Stomach (tissue), 8 donors: ENCODE measurements at regions not wholly inside any gene's neighbourhood (a gene's known extent, or its start where the extent isn't known, plus 50 kb on each side); places are given as distances from the start of the nearest gene placed in this dataset.
A peak's percentile ranks its signal among the peaks of the same experiment; 100 is the strongest.
"Not testable (repeated sequence)": the region's sequence is repeated elsewhere in the genome, so short reads cannot be mapped to it uniquely, and the experiment has no call there.

Experiments
- DNase-seq, 2 donors: peaks; one replicate each; pipeline versions ENCODE4 v3.0.0 to v3.0.0-alpha.2; 2013 to 2019
- H3K27ac ChIP-seq, 5 donors: fragments of 200-600 bp in 4 of 5; sonication (generic) in 4 of 5; one replicate each; pipeline ENCODE4 v1.5.1; 2013 to 2019; ENCODE audit warnings: mild to moderate bottlenecking in 1 of 5, moderate library complexity in 1 of 5
- H3K27me3 ChIP-seq, 3 donors: fragments of 200-600 bp; sonication (generic); one replicate each; pipeline ENCODE4 v1.5.1; 2017 to 2019; ENCODE audit warnings: mixed run types in 1 of 3
- H3K36me3 ChIP-seq, 4 donors: fragments of 200-600 bp; sonication (generic); 1 replicate in 3 of 4; 2 replicates in 1 of 4; pipeline ENCODE4 v1.5.1; 2016 to 2019
- H3K4me1 ChIP-seq, 4 donors: fragments of 200-600 bp; sonication (generic); one replicate each; pipeline ENCODE4 v1.5.1; 2016 to 2019
- H3K4me3 ChIP-seq, 4 donors: fragments of 200-600 bp; sonication (generic) in 3 of 4; one replicate each; pipeline ENCODE4 v1.5.1; 2016 to 2019; ENCODE audit warnings: mild to moderate bottlenecking in 1 of 4
- H3K9me3 ChIP-seq, 4 donors: fragments of 200-600 bp; sonication (generic); one replicate each; pipeline ENCODE4 v1.5.1; 2016 to 2019
- EP300 ChIP-seq: sonication (generic); formaldehyde crosslinking; IDR thresholded peaks from one replicate; pipeline ENCODE4 v1.6.1; 2017; ENCODE audit warnings: antibody characterized with exemption
- POLR2A ChIP-seq, 4 donors: fragments of 450-650 bp; IDR thresholded peaks; one replicate each; pipeline ENCODE4 v1.6.1; 2016; ENCODE audit warnings: antibody characterized with exemption in 4 of 4, control low read depth in 2 of 4, mild to moderate bottlenecking in 1 of 4, moderate library complexity in 1 of 4
- POLR2AphosphoS5 ChIP-seq, 3 donors: sonication (generic); formaldehyde crosslinking; IDR thresholded peaks; one replicate each; pipeline ENCODE4 v1.6.1; 2016; ENCODE audit warnings: antibody characterized with exemption in 3 of 3
- WGBS, 5 donors: extraction: QIAGEN DNeasy Blood & Tissue Kit in 3 of 5; methylation state at CpG; one replicate each; pipeline versions ENCODE4 v1.1.5 to v1.1.7; 2013 to 2018; 5-methylcytosine and 5-hydroxymethylcytosine counted together
- intact Hi-C: fragments of 100-400 bp; cut with DNase I; formaldehyde crosslinking; loops from one replicate; pipeline ENCODE4 v1.15.1; 2023; ENCODE audit warnings: low total_unique reads
- TF ChIP-seq, protein P1 (sequence below), 7 experiments: fragments of 450-650 bp in 4 of 7; fragments of 200-600 bp in 3 of 7; sonication (generic) in 3 of 7; IDR thresholded peaks; one replicate each; pipeline ENCODE4 v1.5.1; 2016 to 2019; ENCODE audit warnings: antibody characterized with exemption in 7 of 7, control low read depth in 2 of 7, mild to moderate bottlenecking in 1 of 7
- donor health status: healthy with polysubstance abuse.
- donor health status: Bipolar disorder and iron deficiency.
- donor health status: healthy.

DNA sequence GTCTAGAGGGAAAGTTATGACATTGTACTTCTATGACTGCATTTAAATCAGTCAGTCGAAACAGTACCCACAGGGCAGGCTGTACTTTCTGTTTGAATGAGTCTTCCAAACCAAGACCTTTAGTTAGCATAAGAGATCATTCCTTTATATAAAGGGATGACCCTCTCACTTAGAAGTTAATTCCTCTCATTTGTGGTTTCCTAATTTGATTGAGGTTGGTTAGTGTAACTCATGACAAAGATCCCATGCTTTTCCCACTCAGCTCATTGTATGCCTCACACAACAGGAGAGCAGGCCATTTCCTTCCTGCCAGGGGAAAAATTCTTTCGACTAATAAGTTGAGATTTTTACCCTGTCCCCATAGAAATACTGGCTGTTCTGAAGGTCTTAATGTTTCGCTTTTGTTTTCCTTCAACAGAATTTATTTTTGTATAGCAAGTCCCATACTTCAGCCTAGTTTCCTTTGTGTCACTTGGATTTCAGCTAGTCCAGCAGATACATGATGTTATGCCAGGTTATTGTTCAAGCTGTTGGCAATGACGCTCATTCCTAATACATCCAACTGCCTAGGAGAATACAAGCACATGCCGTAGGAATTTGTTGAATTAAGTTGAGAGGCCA is 500.7 kb downstream of the SPATA31D1 start:
- H3K4me1 ChIP-seq = peaks cover 20 to 28% (median 26%) of the 10 kb centered on the region in 4 donors
- intact Hi-C loops = no loop called here
- no peaks in the 10 kb centered on the region for H3K36me3 ChIP-seq
- peak overlapping the region in 4 of 5 donors; percentile 38 to 77 (median 64) for H3K27ac ChIP-seq
- no peaks in the 10 kb centered on the region for H3K27me3 ChIP-seq
- H3K4me3 ChIP-seq = no peak overlapping the region
- DNase-seq = peak in 1 of 2 donors; percentile 39
- 42 to 49% (median 45%) methylated on average over 5 of the region's 5 CpGs for WGBS, 5 donors
- TF ChIP-seq EP300 (no peak), POLR2AphosphoS5 (IDR thresholded peaks at IDR 0.05) (no peak), POLR2A (IDR thresholded peaks at IDR 0.05) (no peak)
- TF ChIP-seq, protein P1, sequence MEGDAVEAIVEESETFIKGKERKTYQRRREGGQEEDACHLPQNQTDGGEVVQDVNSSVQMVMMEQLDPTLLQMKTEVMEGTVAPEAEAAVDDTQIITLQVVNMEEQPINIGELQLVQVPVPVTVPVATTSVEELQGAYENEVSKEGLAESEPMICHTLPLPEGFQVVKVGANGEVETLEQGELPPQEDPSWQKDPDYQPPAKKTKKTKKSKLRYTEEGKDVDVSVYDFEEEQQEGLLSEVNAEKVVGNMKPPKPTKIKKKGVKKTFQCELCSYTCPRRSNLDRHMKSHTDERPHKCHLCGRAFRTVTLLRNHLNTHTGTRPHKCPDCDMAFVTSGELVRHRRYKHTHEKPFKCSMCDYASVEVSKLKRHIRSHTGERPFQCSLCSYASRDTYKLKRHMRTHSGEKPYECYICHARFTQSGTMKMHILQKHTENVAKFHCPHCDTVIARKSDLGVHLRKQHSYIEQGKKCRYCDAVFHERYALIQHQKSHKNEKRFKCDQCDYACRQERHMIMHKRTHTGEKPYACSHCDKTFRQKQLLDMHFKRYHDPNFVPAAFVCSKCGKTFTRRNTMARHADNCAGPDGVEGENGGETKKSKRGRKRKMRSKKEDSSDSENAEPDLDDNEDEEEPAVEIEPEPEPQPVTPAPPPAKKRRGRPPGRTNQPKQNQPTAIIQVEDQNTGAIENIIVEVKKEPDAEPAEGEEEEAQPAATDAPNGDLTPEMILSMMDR (IDR thresholded peaks at IDR 0.05) = no peak
- no peaks in the 10 kb centered on the region for H3K9me3 ChIP-seq

DNA sequence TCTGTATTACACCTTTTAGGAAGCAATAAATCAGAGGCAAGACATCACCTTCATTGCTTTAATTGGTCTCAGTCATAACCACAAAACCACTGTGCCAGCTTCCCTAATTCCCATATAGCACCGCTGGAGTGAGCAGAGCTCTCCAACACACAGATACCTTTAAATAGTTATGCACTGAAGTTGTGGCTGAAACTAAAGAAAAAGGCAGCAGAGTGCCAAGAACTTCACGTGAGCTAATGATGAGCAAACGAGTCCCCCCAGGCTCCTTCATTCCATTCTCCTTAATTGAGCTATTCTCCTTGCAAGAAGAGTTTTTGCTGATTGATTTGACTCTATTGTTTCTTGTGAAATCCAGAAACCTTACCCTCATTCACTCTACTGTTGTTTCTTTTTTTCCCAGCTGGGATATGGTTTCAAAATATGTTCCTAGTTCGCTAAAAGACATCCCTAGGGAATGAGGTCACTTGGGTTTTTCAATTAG is 501.5 kb downstream of the SPATA31D1 start:
- no peak overlapping the region for H3K4me3 ChIP-seq
- H3K36me3 ChIP-seq = no peaks in the 10 kb centered on the region
- peak in 1 of 2 donors; percentile 20 for DNase-seq
- peak overlapping the region in 3 of 5 donors; percentile 62 to 77 (median 65) for H3K27ac ChIP-seq
- intact Hi-C loops = no loop called here
- H3K4me1 ChIP-seq = peaks cover 20 to 28% (median 26%) of the 10 kb centered on the region in 4 donors
- H3K27me3 ChIP-seq = no peaks in the 10 kb centered on the region
- 31 to 48% (median 36%) methylated on average over 4 of the region's 4 CpGs for WGBS, 5 donors
- TF ChIP-seq POLR2A (IDR thresholded peaks at IDR 0.05) = no peak
- TF ChIP-seq EP300 = no peak
- no peak for TF ChIP-seq POLR2AphosphoS5 (IDR thresholded peaks at IDR 0.05)
- TF ChIP-seq, protein P1 (IDR thresholded peaks at IDR 0.05) = no peak
- no peaks in the 10 kb centered on the region for H3K9me3 ChIP-seq

DNA sequence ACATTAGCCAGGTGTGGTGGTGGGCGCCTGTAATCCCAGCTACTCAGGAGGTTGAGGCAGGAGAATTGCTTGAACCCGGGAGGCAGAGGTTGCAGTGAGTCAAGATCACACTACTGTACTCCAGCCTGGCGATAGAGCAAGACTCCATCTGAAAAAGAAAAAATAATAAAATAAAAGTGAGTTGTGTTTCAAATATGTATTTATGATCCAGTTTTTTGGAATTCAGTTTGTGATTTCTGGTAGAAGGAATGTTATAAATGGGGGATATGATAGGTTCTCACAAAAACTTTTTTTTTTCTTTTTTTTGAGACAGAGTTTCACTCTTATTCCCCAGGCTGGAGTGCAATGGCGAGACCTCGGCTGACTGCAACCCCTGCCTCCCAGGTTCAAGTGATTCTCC is 502.2 kb downstream of the SPATA31D1 start:
- DNase-seq, intact Hi-C loops, H3K27me3 ChIP-seq, H3K4me3 ChIP-seq, H3K9me3 ChIP-seq, H3K36me3 ChIP-seq: not testable (repeated sequence)
- 90 to 96% (median 93%) methylated on average over 5 of the region's 5 CpGs for WGBS, 5 donors
- peak overlapping the region in 2 of 5 donors; percentile 65 to 77 for H3K27ac ChIP-seq
- H3K4me1 ChIP-seq = peaks cover 20 to 28% (median 26%) of the 10 kb centered on the region in 4 donors

DNA sequence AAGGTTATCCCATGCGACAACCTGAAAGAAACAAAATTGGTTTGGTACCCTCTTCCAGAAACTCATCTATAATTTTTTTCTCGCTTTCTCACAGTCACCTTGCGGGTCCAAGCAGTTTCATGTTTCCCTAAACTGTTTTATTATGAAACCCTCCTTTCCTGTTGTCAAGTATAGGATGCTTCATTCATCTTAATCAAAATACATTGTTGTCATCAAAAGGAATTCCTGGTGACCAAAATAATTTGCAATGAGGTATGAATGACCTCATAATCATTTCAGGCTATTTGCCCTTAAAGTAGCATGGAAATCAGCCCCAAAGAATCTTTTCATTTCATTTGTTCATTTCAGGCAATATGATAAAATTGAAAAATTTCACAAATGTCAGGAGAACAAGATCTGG is 503.0 kb downstream of the SPATA31D1 start:
- H3K9me3 ChIP-seq = no peaks in the 10 kb centered on the region
- 95 to 99% (median 96%) methylated on average over 3 of the region's 3 CpGs for WGBS, 5 donors
- TF ChIP-seq POLR2A (IDR thresholded peaks at IDR 0.05) (no peak), POLR2AphosphoS5 (IDR thresholded peaks at IDR 0.05) (no peak), EP300 (no peak)
- TF ChIP-seq, protein P1 (IDR thresholded peaks at IDR 0.05) = no peak
- H3K27me3 ChIP-seq = no peaks in the 10 kb centered on the region
- H3K4me1 ChIP-seq = peaks cover 20 to 28% (median 26%) of the 10 kb centered on the region in 4 donors
- H3K36me3 ChIP-seq = no peaks in the 10 kb centered on the region
- DNase-seq = no peak
- no peak overlapping the region for H3K4me3 ChIP-seq
- no peak overlapping the region for H3K27ac ChIP-seq
- intact Hi-C loops = no loop called here

DNA sequence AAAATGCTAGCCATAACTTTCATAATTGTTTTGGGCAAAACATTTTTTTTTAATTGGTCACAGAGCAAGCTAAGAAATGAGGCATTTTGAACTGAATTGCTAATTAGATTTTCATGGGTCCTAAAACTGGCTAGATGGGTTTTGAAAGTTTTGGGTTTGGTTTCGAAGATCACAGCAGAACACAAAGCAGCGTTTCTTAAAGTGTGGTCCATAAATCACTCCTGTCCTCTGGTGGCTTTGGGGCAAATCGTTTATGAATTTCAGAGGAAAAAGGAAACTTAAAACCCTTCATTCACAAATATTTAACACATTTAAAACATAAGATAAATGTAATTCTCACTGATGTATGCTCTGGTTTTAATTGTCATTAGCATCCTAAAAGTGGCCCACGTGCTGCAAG is 503.7 kb downstream of the SPATA31D1 start:
- Histone ChIP-seq H3K9me3 (no peaks in the 10 kb centered on the region), H3K4me3 (no peak overlapping the region), H3K4me1 (peaks cover 20 to 28% (median 26%) of the 10 kb centered on the region in 4 donors), H3K27me3 (no peaks in the 10 kb centered on the region), H3K27ac (no peak overlapping the region), H3K36me3 (no peaks in the 10 kb centered on the region)
- DNase-seq = no peak
- intact Hi-C loops = no loop called here
- 42 to 74% (median 62%) methylated on average over 4 of the region's 4 CpGs for WGBS, 5 donors
- TF ChIP-seq POLR2AphosphoS5 (IDR thresholded peaks at IDR 0.05) = no peak
- TF ChIP-seq EP300 = no peak
- TF ChIP-seq, protein P1 (IDR thresholded peaks at IDR 0.05) = no peak
- TF ChIP-seq POLR2A (IDR thresholded peaks at IDR 0.05) = no peak
